OCI-LY7 (cell line): ENCODE measurements at regions not wholly inside any gene's neighbourhood (a gene's known extent, or its start where the extent isn't known, plus 50 kb on each side); places are given as distances from the start of the nearest gene placed in this dataset.

Experiments
- BruUV-seq: library from RNA; stranded (reverse); fragments of 400-500 nt; replicated peaks from 2 replicates; lab custom pipeline; 2021; lab: Mats Ljungman, UMichigan
- CTCF ChIA-PET: fragments of 300-600 bp; sonication (Branson Sonifier 250); formaldehyde crosslinking; loops from one replicate; lab custom pipeline; 2022; ENCODE audit warnings: antibody characterized with exemption; ENCODE audit not compliant: unreplicated experiment; lab: Charles Lee
- POLR2A ChIA-PET: fragments of 300-600 bp; sonication (Branson Sonifier 250); formaldehyde crosslinking; loops from one replicate; lab custom pipeline; 2022; ENCODE audit warnings: antibody characterized with exemption; lab: Charles Lee
- DNase-seq: peaks from one replicate; pipeline ENCODE4 v3.0.0-alpha.2; 2015; ENCODE audit warnings: low spot score
- H2AFZ ChIP-seq: fragments of 200-600 bp; sonication (generic), shearing (Covaris generic); 2 replicates; pipeline ENCODE4 v1.6.1; 2014; ENCODE audit warnings: mild to moderate bottlenecking, antibody characterized with exemption, low read length, moderate library complexity
- H3K27ac ChIP-seq: fragments of 200-600 bp; sonication (generic); 2 replicates; pipeline ENCODE4 v1.5.1; 2014; ENCODE audit warnings: mixed run types, low read depth, mild to moderate bottlenecking, moderate library complexity, low read length, inconsistent platforms; ENCODE audit not compliant: poor library complexity, severe bottlenecking
- H3K36me3 ChIP-seq: fragments of 200-600 bp; sonication (generic); 2 replicates; pipeline ENCODE4 v1.6.1; 2014; ENCODE audit warnings: mild to moderate bottlenecking, antibody characterized with exemption, low read length, moderate library complexity, mixed read lengths; ENCODE audit not compliant: insufficient read depth
- H3K4me1 ChIP-seq: fragments of 200-600 bp; sonication (generic); 2 replicates; pipeline ENCODE4 v1.5.1; 2014; ENCODE audit warnings: mild to moderate bottlenecking, low read length; ENCODE audit not compliant: insufficient read depth, poor library complexity, severe bottlenecking
- H3K4me2 ChIP-seq: fragments of 200-600 bp; sonication (generic); 2 replicates; pipeline ENCODE4 v1.6.1; 2014; ENCODE audit warnings: mild to moderate bottlenecking, low read length
- H3K4me3 ChIP-seq: fragments of 200-600 bp; sonication (generic); 2 replicates; pipeline ENCODE4 v1.5.1; 2014; ENCODE audit warnings: mild to moderate bottlenecking, low read depth, low read length; ENCODE audit not compliant: poor library complexity, severe bottlenecking
- H3K79me2 ChIP-seq: fragments of 200-600 bp; sonication (generic); 2 replicates; pipeline ENCODE4 v1.6.1; 2016; ENCODE audit warnings: low read depth, mild to moderate bottlenecking, low read length, moderate library complexity, mixed read lengths; ENCODE audit not compliant: insufficient read depth
- H3K9me2 ChIP-seq: fragments of 200-600 bp; sonication (generic); 2 replicates; pipeline ENCODE4 v1.6.1; 2016; ENCODE audit warnings: mild to moderate bottlenecking, low read length, mixed read lengths; ENCODE audit not compliant: insufficient read depth
- H3K9me3 ChIP-seq: fragments of 200-600 bp; sonication (generic); 2 replicates; pipeline ENCODE4 v1.6.1; 2014; ENCODE audit warnings: mild to moderate bottlenecking, mixed run types, low read length, mixed read lengths
- H4K20me1 ChIP-seq: fragments of 200-600 bp; sonication (generic); 2 replicates; pipeline ENCODE4 v1.6.1; 2014; ENCODE audit warnings: mild to moderate bottlenecking, antibody characterized with exemption, low read length, moderate library complexity, mixed read lengths; ENCODE audit not compliant: insufficient read depth
- EZH2phosphoT487 ChIP-seq: fragments of 200-600 bp; sonication (generic); IDR thresholded peaks from 2 replicates; pipeline ENCODE4 v1.6.1; 2018; ENCODE audit warnings: low read depth, borderline replicate concordance, mild to moderate bottlenecking, mixed run types, antibody characterized with exemption, low read length, moderate library complexity, mixed read lengths
- intact Hi-C: fragments of 100-400 bp; cut with micrococcal nuclease; formaldehyde crosslinking; loops from one replicate; pipeline ENCODE4 v1.10.0; 2022; ENCODE audit not compliant: unreplicated experiment
- TF ChIP-seq, protein P1 (sequence below): fragments of 200-600 bp; sonication (generic); conservative IDR thresholded peaks from 2 replicates; pipeline ENCODE4 v1.5.1; 2014; ENCODE audit warnings: mild to moderate bottlenecking, antibody characterized with exemption, low read length, moderate library complexity, mixed read lengths

DNA sequence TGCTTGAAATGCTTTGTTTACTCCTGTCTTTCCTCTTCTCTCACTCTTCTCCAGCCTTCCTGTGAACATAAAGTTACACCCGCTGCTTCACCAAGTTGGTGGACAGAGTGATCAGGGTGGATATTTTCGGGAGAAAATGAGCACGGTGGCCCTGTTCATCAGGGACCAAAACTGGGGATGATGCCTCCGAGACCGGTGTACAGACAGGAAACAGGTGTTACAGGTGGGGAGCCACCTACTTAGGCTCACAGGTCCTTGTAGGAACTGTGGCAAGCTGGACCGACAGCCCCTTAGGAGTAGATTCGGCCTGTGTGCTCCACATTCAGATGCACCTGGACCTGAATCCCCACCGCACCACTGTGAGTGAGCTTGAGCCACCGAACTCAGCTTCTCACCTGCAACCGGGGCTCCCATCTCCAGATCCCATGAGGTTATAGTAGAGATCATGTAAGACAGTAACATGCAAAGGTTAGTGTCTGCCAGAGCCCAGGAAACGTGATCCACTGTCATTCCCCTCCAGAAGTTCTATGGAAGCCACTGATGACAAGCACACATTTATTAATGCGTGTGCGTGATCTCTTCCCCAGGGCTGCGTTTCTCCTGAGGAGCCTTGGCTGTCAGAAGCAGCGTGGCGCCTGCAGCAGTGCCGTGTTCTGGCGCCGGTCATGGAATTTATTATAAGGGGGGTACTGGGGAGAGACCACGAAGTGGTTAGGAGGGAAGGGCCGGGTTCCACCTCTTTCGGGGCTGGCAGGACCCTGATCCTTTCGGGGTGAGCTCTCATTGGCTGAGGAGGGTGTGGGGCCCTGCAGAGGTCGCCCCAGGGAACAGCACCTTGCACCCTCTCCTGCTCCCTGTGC is 94.2 kb downstream of the ERMARD start:
- Histone ChIP-seq H3K9me3 (no peaks in the 10 kb centered on the region), H3K9me2 (no peaks in the 10 kb centered on the region), H3K4me3 (no peak overlapping the region), H4K20me1 (no peaks in the 10 kb centered on the region), H3K4me1 (peaks cover 18% of the 10 kb centered on the region), H3K4me2 (no peak overlapping the region), H3K36me3 (no peaks in the 10 kb centered on the region), H2AFZ (no peak overlapping the region), H3K27ac (no peak overlapping the region), H3K79me2 (no peaks in the 10 kb centered on the region)
- ChIA-PET POLR2A (interaction anchor here (1.0 to 2.7 kb wide), 3 partner anchors 13 to 23 kb away, joined by 3 to 5 read pairs (median 4); no protein-coding TSS in a partner anchor), CTCF (no interaction called here)
- no peak for DNase-seq
- TF ChIP-seq, protein P1, sequence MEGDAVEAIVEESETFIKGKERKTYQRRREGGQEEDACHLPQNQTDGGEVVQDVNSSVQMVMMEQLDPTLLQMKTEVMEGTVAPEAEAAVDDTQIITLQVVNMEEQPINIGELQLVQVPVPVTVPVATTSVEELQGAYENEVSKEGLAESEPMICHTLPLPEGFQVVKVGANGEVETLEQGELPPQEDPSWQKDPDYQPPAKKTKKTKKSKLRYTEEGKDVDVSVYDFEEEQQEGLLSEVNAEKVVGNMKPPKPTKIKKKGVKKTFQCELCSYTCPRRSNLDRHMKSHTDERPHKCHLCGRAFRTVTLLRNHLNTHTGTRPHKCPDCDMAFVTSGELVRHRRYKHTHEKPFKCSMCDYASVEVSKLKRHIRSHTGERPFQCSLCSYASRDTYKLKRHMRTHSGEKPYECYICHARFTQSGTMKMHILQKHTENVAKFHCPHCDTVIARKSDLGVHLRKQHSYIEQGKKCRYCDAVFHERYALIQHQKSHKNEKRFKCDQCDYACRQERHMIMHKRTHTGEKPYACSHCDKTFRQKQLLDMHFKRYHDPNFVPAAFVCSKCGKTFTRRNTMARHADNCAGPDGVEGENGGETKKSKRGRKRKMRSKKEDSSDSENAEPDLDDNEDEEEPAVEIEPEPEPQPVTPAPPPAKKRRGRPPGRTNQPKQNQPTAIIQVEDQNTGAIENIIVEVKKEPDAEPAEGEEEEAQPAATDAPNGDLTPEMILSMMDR, result no peak
- no peak for TF ChIP-seq EZH2phosphoT487
- no TSS peak for BruUV-seq
- intact Hi-C loops, result no loop called here

DNA sequence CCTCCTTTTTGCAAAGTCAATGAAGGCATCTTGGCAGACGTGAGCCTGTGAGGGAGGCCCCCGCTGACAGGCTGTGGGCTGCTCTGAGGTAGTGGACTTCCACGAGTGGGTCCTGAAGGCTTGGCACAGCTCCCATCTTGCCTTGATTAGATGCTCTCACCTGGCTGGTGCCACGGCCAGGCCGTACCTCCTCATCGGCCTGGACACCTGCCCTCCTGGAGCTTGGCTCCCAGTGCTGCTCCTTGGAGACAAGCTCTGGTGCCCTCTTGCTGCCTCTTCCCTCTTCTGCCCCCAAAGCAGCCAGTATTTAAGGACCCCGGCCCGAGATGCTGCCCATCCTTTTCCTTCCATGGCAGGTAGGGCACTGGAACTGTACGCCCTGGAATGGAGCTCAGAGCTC is 93.5 kb downstream of the ERMARD start:
- no peak for TF ChIP-seq EZH2phosphoT487
- TF ChIP-seq, protein P1, result no peak
- Histone ChIP-seq H3K4me3 (no peak overlapping the region), H3K79me2 (no peaks in the 10 kb centered on the region), H4K20me1 (no peaks in the 10 kb centered on the region), H3K4me2 (peak overlapping the region; percentile 7), H3K36me3 (no peaks in the 10 kb centered on the region), H3K9me3 (no peaks in the 10 kb centered on the region), H3K4me1 (peaks cover 18% of the 10 kb centered on the region), H3K27ac (no peak overlapping the region), H3K9me2 (no peaks in the 10 kb centered on the region), H2AFZ (no peak overlapping the region; the same call in 1 of the 2 replicates)
- POLR2A ChIA-PET, result interaction anchor here (0.6 to 2.7 kb wide), 4 partner anchors 14 to 159 kb away, joined by 3 to 5 read pairs (median 4); no protein-coding TSS in a partner anchor
- intact Hi-C loops, result no loop called here
- CTCF ChIA-PET, result no interaction called here
- BruUV-seq, result no TSS peak
- DNase-seq, result no peak

DNA sequence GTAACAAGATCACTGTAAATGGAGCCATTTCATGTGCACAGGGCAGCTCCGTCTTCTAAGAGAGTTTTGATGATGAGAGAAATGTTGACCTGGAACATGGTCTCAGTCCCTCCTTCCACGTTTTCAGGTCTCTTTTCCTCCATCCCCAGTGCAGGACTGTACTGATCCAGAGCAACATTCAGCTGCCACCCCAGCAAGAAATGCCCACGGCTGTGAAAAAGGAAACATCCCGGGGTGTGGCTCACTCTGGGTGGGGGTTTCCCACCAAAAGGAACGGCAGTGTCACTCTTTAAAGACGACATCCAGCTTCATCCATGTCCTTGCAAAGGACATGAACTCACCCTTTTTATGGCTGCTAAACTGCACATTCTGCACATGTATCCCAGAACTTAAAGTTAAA is 92.6 kb downstream of the ERMARD start:
- TF ChIP-seq EZH2phosphoT487, result no peak
- TF ChIP-seq, protein P1, result no peak
- Histone ChIP-seq H3K79me2 (no peaks in the 10 kb centered on the region), H3K36me3 (no peaks in the 10 kb centered on the region), H3K9me3 (no peaks in the 10 kb centered on the region), H4K20me1 (no peaks in the 10 kb centered on the region), H2AFZ (no peak overlapping the region; the same call in 1 of the 2 replicates), H3K27ac (no peak overlapping the region), H3K4me3 (no peak overlapping the region), H3K9me2 (no peaks in the 10 kb centered on the region), H3K4me2 (peak overlapping the region; percentile 7; the same call in 1 of the 2 replicates), H3K4me1 (peaks cover 18% of the 10 kb centered on the region)
- no peak for DNase-seq
- ChIA-PET POLR2A (interaction anchor here (0.9 to 2.7 kb wide), 4 partner anchors 12 to 88 kb away, joined by 3 to 5 read pairs (median 4); no protein-coding TSS in a partner anchor), CTCF (no interaction called here)
- no TSS peak for BruUV-seq
- intact Hi-C loops, result no loop called here
